ENCODE measurements at regions not wholly inside any gene's neighbourhood (a gene's known extent, or its start where the extent isn't known, plus 50 kb on each side); places are given as distances from the start of the nearest gene placed in this dataset.

DNA sequence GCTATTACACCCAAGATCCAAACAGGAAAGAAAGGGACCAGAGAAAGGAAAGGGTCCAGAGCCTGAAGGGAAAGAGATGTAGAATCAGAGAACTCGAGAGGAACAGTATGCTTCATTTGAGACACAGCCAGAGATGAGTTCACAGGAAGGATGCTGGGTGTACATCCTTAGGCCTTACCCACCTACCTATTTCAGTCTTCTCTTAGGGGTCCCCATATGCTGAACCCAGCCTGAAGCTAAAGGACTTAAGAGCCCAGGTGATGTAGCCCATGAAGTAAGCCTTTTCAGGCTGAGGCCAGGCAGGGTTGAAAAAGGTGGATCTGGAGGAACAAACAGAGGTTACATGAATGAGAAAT lies 338.0 kb upstream of the KCNH8 start:
- no peaks in the 10 kb centered on the region for H3K27me3 ChIP-seq
- no peaks in the 10 kb centered on the region for H3K9me3 ChIP-seq
- TF ChIP-seq POLR2A (IDR thresholded peaks at IDR 0.05) (no peak), CTCF (IDR thresholded peaks at IDR 0.05) (no peak)
- no peak overlapping the region for H3K4me3 ChIP-seq
- no peaks in the 10 kb centered on the region for H3K36me3 ChIP-seq
- intact Hi-C loops (cut with DNase I): no loop called here
- no peak overlapping the region for H3K27ac ChIP-seq
- no peaks in the 10 kb centered on the region for H3K4me1 ChIP-seq
- DNase-seq (ENCODE audit: extremely low spot score in 2 of 2): no peak

- DNase-seq (ENCODE audit: extremely low spot score in 2 of 2): no peak
- intact Hi-C loops (cut with DNase I): no loop called here
Observed at GRCh38 chr3:18809640-18810305, 338.5 kb upstream of the KCNH8 start.

GRCh38 chr3:18808429-18808828 lies 339.9 kb upstream of the KCNH8 start:
- intact Hi-C loops (cut with DNase I): no loop called here

More at GRCh38 chr3:18809640-18810305, 338.5 kb upstream of the KCNH8 start:
- H3K4me1 ChIP-seq: no peaks in the 10 kb centered on the region
- H3K9me3 ChIP-seq: no peaks in the 10 kb centered on the region
- TF ChIP-seq POLR2A (IDR thresholded peaks at IDR 0.05) (no peak), POLR2AphosphoS5 (IDR thresholded peaks at IDR 0.05; ENCODE audit: insufficient read depth in 1 of 2, low read depth in 1 of 2) (no peak)
- H3K27ac ChIP-seq: no peak overlapping the region
- H3K27me3 ChIP-seq: no peaks in the 10 kb centered on the region
- H3K36me3 ChIP-seq: no peaks in the 10 kb centered on the region
- no peak overlapping the region for H3K4me3 ChIP-seq

DNA sequence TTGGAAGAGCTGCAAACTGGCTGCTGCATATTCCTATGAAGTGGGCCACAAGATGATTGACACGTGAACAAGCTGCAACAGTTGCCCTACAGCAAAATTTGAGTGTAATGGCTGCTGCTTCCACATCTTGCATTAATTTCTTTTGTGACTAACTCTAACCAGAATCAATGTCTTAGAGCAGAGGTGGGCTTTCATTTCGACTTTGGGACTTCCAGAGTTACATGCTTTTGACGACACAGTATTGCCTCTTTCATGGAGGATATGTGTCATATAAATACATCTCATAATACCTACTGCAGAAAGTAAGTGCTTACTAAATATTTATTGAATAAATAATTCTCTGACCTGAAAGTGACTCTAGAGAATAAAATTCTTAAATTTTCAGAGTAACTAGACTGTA lies 340.7 kb upstream of the KCNH8 start:
- Histone ChIP-seq H3K9me3 (no peaks in the 10 kb centered on the region), H3K27me3 (no peaks in the 10 kb centered on the region), H3K4me3 (no peak overlapping the region), H3K4me1 (no peaks in the 10 kb centered on the region), H3K36me3 (no peaks in the 10 kb centered on the region), H3K27ac (no peak overlapping the region)
- intact Hi-C loops (cut with DNase I): no loop called here
- TF ChIP-seq POLR2AphosphoS5 (IDR thresholded peaks at IDR 0.05; ENCODE audit: insufficient read depth in 1 of 2, low read depth in 1 of 2) (no peak), POLR2A (IDR thresholded peaks at IDR 0.05) (no peak), CTCF (IDR thresholded peaks at IDR 0.05) (no peak)
- no peak for DNase-seq (ENCODE audit: extremely low spot score in 2 of 2)

More at GRCh38 chr3:18808429-18808828, 339.9 kb upstream of the KCNH8 start:
- H3K4me1 ChIP-seq: no peaks in the 10 kb centered on the region
- no peak for DNase-seq (ENCODE audit: extremely low spot score in 2 of 2)
- no peaks in the 10 kb centered on the region for H3K27me3 ChIP-seq
- TF ChIP-seq POLR2A (IDR thresholded peaks at IDR 0.05): no peak
- no peak for TF ChIP-seq CTCF (IDR thresholded peaks at IDR 0.05)
- TF ChIP-seq POLR2AphosphoS5 (IDR thresholded peaks at IDR 0.05; ENCODE audit: insufficient read depth in 1 of 2, low read depth in 1 of 2): no peak
- no peaks in the 10 kb centered on the region for H3K36me3 ChIP-seq
- no peak overlapping the region for H3K4me3 ChIP-seq
- H3K27ac ChIP-seq: no peak overlapping the region
- no peaks in the 10 kb centered on the region for H3K9me3 ChIP-seq

DNA sequence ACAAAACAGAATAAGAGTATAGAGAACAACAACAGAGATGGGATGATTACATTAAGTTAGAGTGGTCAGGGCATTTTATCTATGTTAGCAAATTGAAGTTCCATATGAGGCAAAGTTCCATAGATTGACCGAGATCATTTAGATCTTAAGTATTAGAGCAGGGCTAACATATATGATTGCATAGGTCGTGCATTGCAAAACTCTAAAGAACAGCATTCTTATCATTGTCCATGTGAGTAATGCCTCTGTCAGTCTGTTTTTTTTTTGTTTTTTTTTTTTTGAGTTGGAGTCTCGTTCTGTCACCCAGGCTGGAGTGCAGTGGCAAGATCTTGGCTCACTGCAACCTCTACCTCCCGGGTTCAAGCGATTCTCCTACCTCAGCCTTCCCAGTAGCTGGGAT lies 341.7 kb upstream of the KCNH8 start:
- H3K9me3 ChIP-seq: no peaks in the 10 kb centered on the region
- H3K36me3 ChIP-seq: no peaks in the 10 kb centered on the region
- TF ChIP-seq POLR2A (IDR thresholded peaks at IDR 0.05): no peak
- no peak for TF ChIP-seq CTCF (IDR thresholded peaks at IDR 0.05)
- TF ChIP-seq POLR2AphosphoS5 (IDR thresholded peaks at IDR 0.05; ENCODE audit: insufficient read depth in 1 of 2, low read depth in 1 of 2): no peak
- DNase-seq (ENCODE audit: extremely low spot score in 2 of 2): no peak
- H3K4me3 ChIP-seq: no peak overlapping the region
- no peak overlapping the region for H3K27ac ChIP-seq
- no peaks in the 10 kb centered on the region for H3K4me1 ChIP-seq
- intact Hi-C loops (cut with DNase I): no loop called here
- no peaks in the 10 kb centered on the region for H3K27me3 ChIP-seq

Data from vagina (tissue), 2 donors.